Duodenal mucosa (tissue), 2 donors: ENCODE measurements at regions not wholly inside any gene's neighbourhood (a gene's known extent, or its start where the extent isn't known, plus 50 kb on each side); places are given as distances from the start of the nearest gene placed in this dataset.

ENCODE experiments used
- H3K27ac ChIP-seq: one replicate; pipeline ENCODE4 v1.7.0; 2013; ENCODE audit warnings: low read depth, low read length
- H3K27me3 ChIP-seq, 2 donors: one replicate each; pipeline ENCODE4 v1.7.0; 2013; ENCODE audit warnings: low read length in 2 of 2, control low read depth in 1 of 2; ENCODE audit not compliant: insufficient read depth in 2 of 2, control insufficient read depth in 1 of 2
- H3K36me3 ChIP-seq, 2 donors: one replicate each; pipeline ENCODE4 v1.7.0; 2013; ENCODE audit warnings: low read length in 2 of 2, control low read depth in 1 of 2; ENCODE audit not compliant: insufficient read depth in 2 of 2, control insufficient read depth in 1 of 2
- H3K4me1 ChIP-seq, 2 donors: one replicate each; pipeline ENCODE4 v1.7.0; 2013; ENCODE audit warnings: low read length in 2 of 2, control low read depth in 1 of 2; ENCODE audit not compliant: insufficient read depth in 2 of 2, control insufficient read depth in 1 of 2
- H3K4me3 ChIP-seq, 2 donors: one replicate each; pipeline ENCODE4 v1.7.0; 2013; ENCODE audit warnings: low read length in 2 of 2, low read depth in 1 of 2
- H3K9ac ChIP-seq, 2 donors: one replicate each; pipeline ENCODE4 v1.7.0; 2013; ENCODE audit warnings: low read length in 2 of 2, low read depth in 1 of 2
- H3K9me3 ChIP-seq, 2 donors: one replicate each; pipeline ENCODE4 v1.7.0; 2013; ENCODE audit warnings: low read length in 2 of 2, control low read depth in 1 of 2; ENCODE audit not compliant: control insufficient read depth in 1 of 2

- H3K36me3 ChIP-seq: no peaks in the 10 kb centered on the region
- no peaks in the 10 kb centered on the region for H3K27me3 ChIP-seq
- no peak overlapping the region for H3K4me3 ChIP-seq
- H3K9me3 ChIP-seq: no peaks in the 10 kb centered on the region
- no peak overlapping the region for H3K9ac ChIP-seq
- H3K27ac ChIP-seq: no peak overlapping the region
- H3K4me1 ChIP-seq: no peaks in the 10 kb centered on the region
Observed at GRCh38 chr1:88351960-88352359, 332.1 kb upstream of the PKN2 start.

- no peak overlapping the region for H3K4me3 ChIP-seq
- no peak overlapping the region for H3K9ac ChIP-seq
- H3K4me1 ChIP-seq: no peaks in the 10 kb centered on the region
- H3K27me3 ChIP-seq: no peaks in the 10 kb centered on the region
- H3K36me3 ChIP-seq: no peaks in the 10 kb centered on the region
- H3K27ac ChIP-seq: no peak overlapping the region
- no peaks in the 10 kb centered on the region for H3K9me3 ChIP-seq
Observed at GRCh38 chr1:88354256-88354655, 329.8 kb upstream of the PKN2 start.

- H3K4me3 ChIP-seq: no peak overlapping the region
- H3K4me1 ChIP-seq: no peaks in the 10 kb centered on the region
- no peak overlapping the region for H3K27ac ChIP-seq
- no peaks in the 10 kb centered on the region for H3K27me3 ChIP-seq
- no peak overlapping the region for H3K9ac ChIP-seq
- no peaks in the 10 kb centered on the region for H3K36me3 ChIP-seq
- H3K9me3 ChIP-seq: no peaks in the 10 kb centered on the region
Observed at GRCh38 chr1:88357729-88358128, 326.3 kb upstream of the PKN2 start.

- Histone ChIP-seq H3K4me1 (no peaks in the 10 kb centered on the region), H3K9ac (no peak overlapping the region), H3K9me3 (no peaks in the 10 kb centered on the region)
Observed at GRCh38 chr1:88371436-88372023, 312.5 kb upstream of the PKN2 start.

GRCh38 chr1:88375977-88376376 is 308.1 kb upstream of the PKN2 start:
- Histone ChIP-seq H3K36me3 (no peaks in the 10 kb centered on the region), H3K4me1 (no peaks in the 10 kb centered on the region), H3K27ac (no peak overlapping the region), H3K4me3 (no peak overlapping the region), H3K9ac (no peak overlapping the region), H3K27me3 (no peaks in the 10 kb centered on the region), H3K9me3 (no peaks in the 10 kb centered on the region)

More at GRCh38 chr1:88371436-88372023, 312.5 kb upstream of the PKN2 start:
- no peak overlapping the region for H3K27ac ChIP-seq
- H3K27me3 ChIP-seq: no peaks in the 10 kb centered on the region
- H3K36me3 ChIP-seq: no peaks in the 10 kb centered on the region
- H3K4me3 ChIP-seq: no peak overlapping the region

- no peaks in the 10 kb centered on the region for H3K4me1 ChIP-seq
- H3K27ac ChIP-seq: no peak overlapping the region
- H3K9me3 ChIP-seq: no peaks in the 10 kb centered on the region
- H3K9ac ChIP-seq: no peak overlapping the region
- H3K4me3 ChIP-seq: no peak overlapping the region
- H3K27me3 ChIP-seq: no peaks in the 10 kb centered on the region
- H3K36me3 ChIP-seq: no peaks in the 10 kb centered on the region
Observed at GRCh38 chr1:88376421-88376820, 307.7 kb upstream of the PKN2 start.

GRCh38 chr1:88378560-88378959 is 305.5 kb upstream of the PKN2 start:
- H3K4me3 ChIP-seq: no peak overlapping the region
- no peaks in the 10 kb centered on the region for H3K36me3 ChIP-seq
- H3K9ac ChIP-seq: no peak overlapping the region
- no peaks in the 10 kb centered on the region for H3K27me3 ChIP-seq
- H3K27ac ChIP-seq: no peak overlapping the region
- no peaks in the 10 kb centered on the region for H3K4me1 ChIP-seq
- H3K9me3 ChIP-seq: no peaks in the 10 kb centered on the region

- Histone ChIP-seq H3K4me1 (no peaks in the 10 kb centered on the region), H3K27me3 (no peaks in the 10 kb centered on the region), H3K9me3 (no peaks in the 10 kb centered on the region), H3K36me3 (no peaks in the 10 kb centered on the region), H3K4me3 (no peak overlapping the region), H3K27ac (no peak overlapping the region), H3K9ac (no peak overlapping the region)
Observed at GRCh38 chr1:88394958-88395357, 289.1 kb upstream of the PKN2 start.

- Histone ChIP-seq H3K4me3 (no peak overlapping the region), H3K4me1 (no peaks in the 10 kb centered on the region), H3K9me3 (no peaks in the 10 kb centered on the region), H3K9ac (no peak overlapping the region), H3K27me3 (no peaks in the 10 kb centered on the region), H3K27ac (no peak overlapping the region), H3K36me3 (no peaks in the 10 kb centered on the region)
Observed at GRCh38 chr1:88398338-88398737, 285.7 kb upstream of the PKN2 start.

- no peak overlapping the region for H3K27ac ChIP-seq
- no peaks in the 10 kb centered on the region for H3K4me1 ChIP-seq
- H3K36me3 ChIP-seq: no peaks in the 10 kb centered on the region
- no peak overlapping the region for H3K4me3 ChIP-seq
- no peaks in the 10 kb centered on the region for H3K9me3 ChIP-seq
- no peaks in the 10 kb centered on the region for H3K27me3 ChIP-seq
- H3K9ac ChIP-seq: no peak overlapping the region
Observed at GRCh38 chr1:88399690-88400089, 284.4 kb upstream of the PKN2 start.

- no peaks in the 10 kb centered on the region for H3K36me3 ChIP-seq
Observed at GRCh38 chr1:88401313-88401712, 282.8 kb upstream of the PKN2 start.

More at GRCh38 chr1:88401313-88401712, 282.8 kb upstream of the PKN2 start:
- H3K4me3 ChIP-seq: no peak overlapping the region
- H3K27me3 ChIP-seq: no peaks in the 10 kb centered on the region
- H3K9ac ChIP-seq: no peak overlapping the region
- no peaks in the 10 kb centered on the region for H3K9me3 ChIP-seq
- no peaks in the 10 kb centered on the region for H3K4me1 ChIP-seq
- no peak overlapping the region for H3K27ac ChIP-seq
